Activated CD4-positive, alpha-beta memory T cell treated with anti-CD3 and anti-CD28 coated beads for 36 hours (primary cell): ENCODE measurements at regions not wholly inside any gene's neighbourhood (a gene's known extent, or its start where the extent isn't known, plus 50 kb on each side); places are given as distances from the start of the nearest gene placed in this dataset.

Experiments
- CTCF ChIA-PET: fragments of 350-600 bp; sonication (Branson Sonifier 250); formaldehyde crosslinking; loops from one replicate; lab custom pipeline; 2021; ENCODE audit warnings: antibody characterized with exemption, inconsistent platforms; lab: Charles Lee
- POLR2A ChIA-PET: fragments of 350-600 bp; sonication (Branson Sonifier 250); formaldehyde crosslinking; loops from one replicate; lab custom pipeline; 2021; ENCODE audit warnings: antibody characterized with exemption; lab: Charles Lee
- DNase-seq: peaks from one replicate; pipeline ENCODE4 v3.0.0-alpha.2; 2020
- H3K27ac Mint-ChIP-seq: one replicate; pipeline ENCODE4 v1.8.0; 2021; ENCODE audit warnings: mixed read lengths
- H3K27me3 Mint-ChIP-seq: one replicate; pipeline ENCODE4 v1.8.0; 2021; ENCODE audit warnings: mixed read lengths
- H3K36me3 Mint-ChIP-seq: one replicate; pipeline ENCODE4 v1.8.0; 2021; ENCODE audit warnings: mixed read lengths
- H3K4me1 Mint-ChIP-seq: one replicate; pipeline ENCODE4 v1.8.0; 2021; ENCODE audit warnings: low read depth, mixed read lengths
- H3K4me3 Mint-ChIP-seq: one replicate; pipeline ENCODE4 v1.8.0; 2021; ENCODE audit warnings: mild to moderate bottlenecking, mixed read lengths
- H3K9me3 Mint-ChIP-seq: one replicate; pipeline ENCODE4 v1.8.0; 2021; ENCODE audit warnings: mixed read lengths
- intact Hi-C: fragments of 100-400 bp; cut with micrococcal nuclease; formaldehyde crosslinking; loops from one replicate; pipeline ENCODE4 v1.15.1; 2023

DNA sequence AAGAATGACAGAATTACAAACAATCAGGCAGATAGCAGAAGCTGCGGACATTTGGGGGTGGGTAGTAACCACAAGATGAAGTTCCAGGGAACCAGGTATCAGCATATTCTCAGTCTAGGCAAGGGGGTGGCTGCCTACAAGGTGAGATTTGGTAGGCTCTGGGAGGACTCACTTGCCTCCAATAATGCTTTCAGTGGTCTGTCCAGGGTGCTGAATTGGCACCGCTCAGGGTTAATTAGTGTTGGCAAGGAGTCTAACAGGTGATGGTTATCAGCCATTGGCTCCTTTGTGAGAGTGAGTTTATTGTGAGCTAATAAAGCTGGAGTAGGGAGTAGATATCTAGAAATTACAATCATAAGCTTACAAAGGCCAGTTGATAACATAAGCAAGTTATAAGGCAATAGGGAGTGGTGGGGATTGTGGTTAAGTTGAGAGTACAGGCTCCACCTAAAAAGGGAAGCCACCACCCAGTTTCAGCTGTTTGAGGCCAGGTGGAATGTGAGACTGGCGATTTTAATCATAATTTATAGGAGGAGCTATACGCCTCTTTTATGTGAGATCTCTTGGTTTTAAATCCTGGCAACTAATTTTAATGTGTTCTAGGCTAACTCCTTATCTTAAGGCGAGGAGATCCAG, 320.5 kb downstream of the MIAT start:
- no peak for DNase-seq
- Mint-ChIP-seq H3K4me3 (no peak overlapping the region), H3K27me3 (no peaks in the 10 kb centered on the region), H3K9me3 (no peaks in the 10 kb centered on the region), H3K27ac (no peak overlapping the region), H3K4me1 (no peaks in the 10 kb centered on the region), H3K36me3 (no peaks in the 10 kb centered on the region)
- intact Hi-C loops = no loop called here
- CTCF ChIA-PET = no interaction called here
- POLR2A ChIA-PET = no interaction called here

DNA sequence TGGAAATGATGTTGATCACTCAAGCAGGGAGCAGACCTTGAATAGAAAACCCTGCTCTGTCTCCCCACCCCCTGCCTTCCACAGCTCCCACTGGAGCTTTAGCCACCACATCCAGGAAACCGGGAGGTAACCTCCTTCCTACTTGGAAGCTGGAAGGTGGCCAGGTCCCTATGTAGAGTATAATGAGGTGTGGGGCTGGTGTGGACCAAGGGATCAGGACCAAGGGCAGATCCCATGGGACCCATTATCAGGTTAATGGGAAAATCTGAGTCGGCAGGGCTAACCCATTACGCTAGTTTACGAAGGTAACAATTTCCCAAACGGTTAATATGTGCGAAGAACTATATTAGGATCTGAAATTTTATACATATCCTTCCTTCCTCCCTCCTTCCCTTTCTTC, 321.9 kb downstream of the MIAT start:
- Mint-ChIP-seq H3K9me3 (no peaks in the 10 kb centered on the region), H3K4me1 (no peaks in the 10 kb centered on the region), H3K27me3 (no peaks in the 10 kb centered on the region), H3K4me3 (no peak overlapping the region), H3K27ac (no peak overlapping the region), H3K36me3 (no peaks in the 10 kb centered on the region)
- CTCF ChIA-PET = no interaction called here
- POLR2A ChIA-PET = no interaction called here
- DNase-seq = no peak
- intact Hi-C loops = no loop called here

DNA sequence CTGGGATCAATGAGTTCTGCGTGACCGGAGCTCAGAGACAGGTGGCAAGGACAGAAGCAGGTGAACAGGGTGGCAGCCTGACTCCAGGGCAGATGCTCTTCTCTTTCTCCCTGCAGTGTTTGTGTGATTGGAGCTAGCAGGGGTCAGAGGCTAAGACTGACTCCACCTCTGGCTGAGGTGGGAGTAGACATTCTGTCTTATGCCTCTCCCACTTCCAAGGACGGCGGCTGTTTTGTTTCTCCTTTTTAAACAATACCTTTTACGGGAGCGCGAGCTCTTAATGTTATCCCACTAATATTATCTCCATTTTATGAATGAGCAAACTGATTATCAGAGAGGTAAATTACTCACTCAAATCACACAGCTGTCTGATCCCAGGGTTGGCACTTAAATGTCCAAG, 323.7 kb downstream of the MIAT start:
- ChIA-PET POLR2A (interaction anchor here (0.5 kb wide), 1 partner anchor 1161 kb away, joined by 3 read pairs; no protein-coding TSS in a partner anchor), CTCF (no interaction called here)
- H3K36me3 Mint-ChIP-seq = no peaks in the 10 kb centered on the region
- no peak overlapping the region for H3K4me3 Mint-ChIP-seq
- no peak for DNase-seq
- peaks cover 4% of the 10 kb centered on the region for H3K27me3 Mint-ChIP-seq
- intact Hi-C loops = no loop called here
- H3K27ac Mint-ChIP-seq = no peak overlapping the region
- no peaks in the 10 kb centered on the region for H3K9me3 Mint-ChIP-seq
- H3K4me1 Mint-ChIP-seq = no peaks in the 10 kb centered on the region

DNA sequence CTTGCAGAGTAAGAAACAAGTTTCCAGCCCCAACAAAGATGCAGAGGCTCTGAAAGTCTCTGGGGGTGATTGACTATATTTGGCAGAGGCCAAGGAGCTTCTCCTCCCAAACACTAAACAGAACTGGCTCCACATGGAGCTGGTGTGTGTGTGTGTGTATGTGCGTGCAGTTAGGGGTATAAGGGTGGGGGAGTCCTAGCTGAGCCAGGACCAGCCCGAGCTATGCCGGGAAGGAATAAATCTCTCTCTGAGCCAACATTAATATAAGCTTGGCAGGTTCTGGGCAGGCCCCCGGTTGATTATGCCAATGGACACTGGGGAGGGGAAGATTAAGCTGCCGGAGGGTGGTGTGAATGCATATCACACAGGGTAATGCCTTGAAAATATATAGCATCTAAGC, 324.2 kb downstream of the MIAT start:
- no peak overlapping the region for H3K27ac Mint-ChIP-seq
- DNase-seq = no peak
- intact Hi-C loops = no loop called here
- no peaks in the 10 kb centered on the region for H3K4me1 Mint-ChIP-seq
- ChIA-PET CTCF (no interaction called here), POLR2A (no interaction called here)
- H3K4me3 Mint-ChIP-seq = no peak overlapping the region
- H3K36me3 Mint-ChIP-seq = no peaks in the 10 kb centered on the region
- H3K9me3 Mint-ChIP-seq = no peaks in the 10 kb centered on the region
- peaks cover 4% of the 10 kb centered on the region for H3K27me3 Mint-ChIP-seq

DNA sequence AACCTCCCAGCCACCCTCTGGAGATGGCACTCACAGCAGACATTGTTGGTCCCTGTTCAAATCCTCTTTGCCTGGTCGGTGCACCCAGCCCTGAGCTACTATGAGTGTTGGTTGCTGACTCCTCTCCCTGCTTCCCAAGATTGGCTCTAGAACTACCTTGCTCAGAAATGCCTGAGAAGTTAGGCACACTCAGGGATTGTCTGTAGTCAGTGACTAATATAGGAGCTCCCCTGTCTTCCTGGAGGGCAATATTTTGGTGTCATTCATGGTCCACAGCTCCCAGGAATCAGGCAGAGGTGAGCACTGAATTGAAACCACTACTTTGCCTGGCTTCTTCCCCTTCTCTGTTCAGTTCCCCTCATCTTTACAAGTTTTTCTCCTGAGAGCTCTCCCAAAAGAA, 325.9 kb downstream of the MIAT start:
- no peaks in the 10 kb centered on the region for H3K36me3 Mint-ChIP-seq
- no peaks in the 10 kb centered on the region for H3K9me3 Mint-ChIP-seq
- DNase-seq = no peak
- no peaks in the 10 kb centered on the region for H3K4me1 Mint-ChIP-seq
- ChIA-PET POLR2A (no interaction called here), CTCF (no interaction called here)
- intact Hi-C loops = no loop called here
- peaks cover 4% of the 10 kb centered on the region for H3K27me3 Mint-ChIP-seq
- H3K4me3 Mint-ChIP-seq = no peak overlapping the region
- H3K27ac Mint-ChIP-seq = no peak overlapping the region

DNA sequence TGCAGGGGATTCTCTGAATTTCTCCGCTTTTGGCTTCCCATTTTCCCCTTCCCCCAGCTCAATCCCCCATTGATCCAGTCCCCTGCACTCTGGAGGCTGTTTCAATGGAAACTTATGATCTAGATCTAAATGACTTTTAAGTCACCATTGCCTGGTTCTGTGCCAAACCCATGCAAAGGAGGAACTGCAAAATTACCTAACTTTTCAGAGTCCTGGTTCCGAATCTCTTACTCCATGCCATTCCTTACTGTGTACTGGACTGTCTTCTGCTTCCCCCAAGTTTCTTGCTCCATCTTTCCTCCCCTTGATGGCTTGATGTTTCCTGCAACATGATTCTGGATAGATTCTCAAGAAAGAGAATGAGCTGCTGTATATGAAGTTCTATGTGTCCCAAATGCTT, 327.8 kb downstream of the MIAT start:
- intact Hi-C loops = no loop called here
- Mint-ChIP-seq H3K36me3 (no peaks in the 10 kb centered on the region), H3K27ac (no peak overlapping the region), H3K27me3 (peaks cover 4% of the 10 kb centered on the region), H3K9me3 (no peaks in the 10 kb centered on the region), H3K4me3 (no peak overlapping the region), H3K4me1 (no peaks in the 10 kb centered on the region)
- no peak for DNase-seq
- ChIA-PET CTCF (no interaction called here), POLR2A (no interaction called here)

DNA sequence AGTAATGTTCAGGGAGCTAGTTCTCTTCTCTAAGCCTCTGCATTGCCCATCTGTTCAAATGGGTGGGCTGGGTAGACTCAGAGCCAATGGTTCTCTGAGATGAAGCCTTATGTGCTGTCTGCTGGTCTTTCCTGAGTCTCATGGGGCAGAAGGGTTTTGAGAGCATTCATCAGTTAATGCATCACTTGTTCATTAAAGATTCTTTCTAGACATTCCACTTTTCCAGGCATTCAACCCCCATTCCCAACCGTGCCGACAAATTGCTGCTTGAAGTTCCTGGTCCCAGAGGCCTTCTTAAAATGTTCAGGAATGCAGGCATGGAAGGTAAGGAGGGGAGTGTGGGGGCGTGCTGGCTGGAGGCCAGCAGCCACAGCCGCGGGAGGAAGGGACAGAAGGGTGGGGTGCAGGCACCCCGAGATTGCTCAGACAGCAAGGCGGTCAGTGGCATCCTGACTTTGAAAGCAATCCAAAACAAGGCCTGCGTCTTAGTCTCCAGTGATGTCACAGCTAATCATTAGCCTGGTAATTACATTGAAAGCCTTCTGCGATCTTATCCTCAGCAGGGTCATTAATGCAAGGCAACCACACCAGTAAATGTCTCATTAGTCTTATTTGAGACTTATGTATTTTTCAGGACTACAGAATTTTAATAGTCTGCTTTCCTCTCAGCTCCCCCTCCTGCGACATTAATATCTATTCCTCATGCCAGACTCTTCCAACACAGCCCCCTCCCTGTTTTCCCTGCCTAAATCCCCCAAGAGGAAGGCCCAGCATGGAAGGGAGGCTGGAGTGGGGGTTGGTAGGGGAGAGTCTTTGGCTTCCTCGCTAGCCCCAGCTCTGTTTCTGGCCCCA, 328.8 kb downstream of the MIAT start:
- no peak overlapping the region for H3K27ac Mint-ChIP-seq
- ChIA-PET POLR2A (no interaction called here), CTCF (no interaction called here)
- no peaks in the 10 kb centered on the region for H3K4me1 Mint-ChIP-seq
- intact Hi-C loops = no loop called here
- H3K4me3 Mint-ChIP-seq = no peak overlapping the region
- DNase-seq = no peak
- H3K27me3 Mint-ChIP-seq = peaks cover 4% of the 10 kb centered on the region
- H3K36me3 Mint-ChIP-seq = no peaks in the 10 kb centered on the region
- no peaks in the 10 kb centered on the region for H3K9me3 Mint-ChIP-seq

DNA sequence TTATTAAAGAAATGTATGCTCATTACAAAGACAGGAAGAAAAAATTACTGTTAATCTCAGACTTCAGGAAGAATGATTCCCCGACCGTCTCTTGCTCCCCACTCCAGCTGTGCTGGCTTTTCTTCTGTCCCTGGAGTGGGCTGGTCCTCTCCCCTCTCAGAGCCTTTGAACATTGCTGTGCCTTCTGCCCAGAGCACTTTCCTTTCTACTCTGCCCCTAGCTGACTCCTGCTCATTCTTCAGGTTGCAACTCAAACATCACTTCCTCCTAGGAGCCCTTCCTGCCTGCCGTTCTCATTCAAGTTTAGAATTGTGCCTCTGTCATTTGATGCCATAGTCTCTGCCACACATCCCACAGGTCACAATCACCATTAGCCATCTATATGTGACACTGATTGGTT, 329.5 kb downstream of the MIAT start:
- POLR2A ChIA-PET = no interaction called here
- Mint-ChIP-seq H3K4me3 (no peak overlapping the region), H3K9me3 (no peaks in the 10 kb centered on the region), H3K27ac (no peak overlapping the region), H3K4me1 (no peaks in the 10 kb centered on the region), H3K27me3 (peaks cover 4% of the 10 kb centered on the region), H3K36me3 (no peaks in the 10 kb centered on the region)
- CTCF ChIA-PET = no interaction called here
- no peak for DNase-seq
- intact Hi-C loops = no loop called here

DNA sequence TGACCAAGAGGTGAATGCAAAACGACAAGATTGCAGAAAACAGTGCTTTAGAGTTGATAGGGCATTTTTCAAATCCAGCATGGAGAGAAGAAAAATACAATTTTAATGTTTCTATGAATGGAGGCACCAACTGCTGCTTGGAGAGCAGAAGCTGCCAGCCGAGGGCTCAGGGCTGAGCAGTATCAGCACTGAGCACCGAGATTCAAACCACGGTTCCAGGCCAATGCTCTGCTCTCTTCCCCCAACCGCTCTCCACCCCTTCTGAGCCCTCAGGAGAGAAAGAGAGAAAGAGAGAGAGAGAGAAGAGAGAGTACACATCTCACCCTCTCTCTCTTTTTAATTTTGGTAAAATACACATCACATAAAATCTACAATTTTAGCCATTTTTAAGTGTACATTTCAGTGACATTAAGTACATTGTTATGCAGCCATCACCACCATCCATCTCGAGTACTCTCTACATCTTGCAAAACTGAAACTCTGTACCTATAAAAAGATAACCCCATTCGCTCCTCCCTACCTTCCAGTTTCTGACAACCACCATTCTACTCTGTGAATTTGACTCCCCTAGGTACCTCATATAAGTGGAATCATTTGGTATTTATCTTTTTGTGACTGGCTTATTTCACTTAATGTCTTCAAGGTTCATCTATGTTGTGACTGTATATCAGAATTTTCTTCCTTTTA, 333.3 kb downstream of the MIAT start:
- no peaks in the 10 kb centered on the region for H3K4me1 Mint-ChIP-seq
- intact Hi-C loops = no loop called here
- ChIA-PET CTCF (no interaction called here), POLR2A (no interaction called here)
- H3K27ac Mint-ChIP-seq = no peak overlapping the region
- no peaks in the 10 kb centered on the region for H3K27me3 Mint-ChIP-seq
- H3K4me3 Mint-ChIP-seq = no peak overlapping the region
- no peaks in the 10 kb centered on the region for H3K9me3 Mint-ChIP-seq
- no peaks in the 10 kb centered on the region for H3K36me3 Mint-ChIP-seq
- DNase-seq = no peak

DNA sequence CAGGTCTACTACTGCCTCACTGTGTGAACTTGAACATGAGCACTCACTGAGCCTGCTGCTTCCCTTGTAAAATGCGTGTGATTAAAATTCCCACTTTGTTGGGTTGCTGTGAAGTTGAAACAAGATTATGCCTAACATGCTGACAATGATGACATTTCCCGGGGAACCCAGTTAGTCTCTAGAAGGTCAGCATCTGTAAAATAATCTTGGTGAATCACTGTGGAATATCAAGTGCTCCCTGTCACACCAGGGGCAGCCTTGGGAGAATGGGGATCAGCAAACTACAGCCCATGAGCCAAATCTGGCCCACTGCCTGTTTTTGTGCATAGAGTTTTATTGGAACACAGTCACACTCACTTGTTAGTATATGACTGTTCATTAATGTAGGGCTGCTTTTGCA, 335.2 kb downstream of the MIAT start:
- ChIA-PET POLR2A (no interaction called here), CTCF (no interaction called here)
- H3K27me3 Mint-ChIP-seq = no peaks in the 10 kb centered on the region
- no peak overlapping the region for H3K27ac Mint-ChIP-seq
- DNase-seq = no peak
- intact Hi-C loops = no loop called here
- no peaks in the 10 kb centered on the region for H3K36me3 Mint-ChIP-seq
- no peaks in the 10 kb centered on the region for H3K9me3 Mint-ChIP-seq
- no peaks in the 10 kb centered on the region for H3K4me1 Mint-ChIP-seq
- no peak overlapping the region for H3K4me3 Mint-ChIP-seq

DNA sequence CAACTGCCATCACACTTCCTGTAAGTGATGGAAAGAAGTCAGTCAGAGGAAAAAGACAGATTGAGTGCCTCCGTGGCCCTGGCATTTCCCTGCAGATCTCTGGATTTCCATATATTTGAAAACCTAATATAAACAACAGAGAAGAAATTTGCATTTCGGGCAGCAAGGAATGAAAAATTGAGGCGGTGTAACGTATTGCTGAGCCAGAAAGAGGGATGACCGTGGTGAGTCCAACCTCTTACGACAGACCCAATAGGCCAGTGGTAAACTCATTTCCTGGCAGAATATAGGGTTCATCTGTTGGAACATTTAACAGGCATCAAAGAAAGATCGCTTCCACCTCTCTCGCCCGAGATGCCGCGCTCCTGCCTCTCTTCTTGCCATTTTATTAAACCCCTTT, 336.5 kb downstream of the MIAT start:
- CTCF ChIA-PET = no interaction called here
- intact Hi-C loops = no loop called here

DNA sequence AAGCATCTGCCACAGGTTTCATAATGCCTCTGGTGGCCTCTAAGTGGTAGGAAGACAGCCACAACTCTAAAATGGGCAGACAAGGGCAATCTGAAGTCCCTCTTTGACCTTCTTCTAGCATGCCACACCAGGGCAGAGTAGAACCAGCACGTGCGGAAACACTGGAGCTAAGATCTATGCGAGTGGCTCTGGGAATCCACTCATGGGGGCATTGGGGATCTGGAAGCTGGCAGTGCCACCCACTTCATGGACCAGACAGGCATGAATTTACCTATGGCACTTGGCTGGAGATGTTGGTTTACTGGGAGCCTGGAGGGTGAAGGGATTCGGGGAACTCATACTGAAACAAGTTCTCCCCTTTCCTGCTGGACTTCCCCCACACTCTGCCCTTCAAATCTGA, 337.4 kb downstream of the MIAT start:
- no peak overlapping the region for H3K27ac Mint-ChIP-seq
- intact Hi-C loops = no loop called here
- H3K9me3 Mint-ChIP-seq = no peaks in the 10 kb centered on the region
- no peaks in the 10 kb centered on the region for H3K36me3 Mint-ChIP-seq
- H3K27me3 Mint-ChIP-seq = no peaks in the 10 kb centered on the region
- H3K4me3 Mint-ChIP-seq = no peak overlapping the region
- H3K4me1 Mint-ChIP-seq = no peaks in the 10 kb centered on the region
- no peak for DNase-seq
- ChIA-PET POLR2A (no interaction called here), CTCF (no interaction called here)

More for the DNA sequence above, 336.5 kb downstream of the MIAT start:
- no peaks in the 10 kb centered on the region for H3K27me3 Mint-ChIP-seq
- no peaks in the 10 kb centered on the region for H3K4me1 Mint-ChIP-seq
- no peak overlapping the region for H3K27ac Mint-ChIP-seq
- no peak for DNase-seq
- no peaks in the 10 kb centered on the region for H3K36me3 Mint-ChIP-seq
- H3K4me3 Mint-ChIP-seq = no peak overlapping the region
- POLR2A ChIA-PET = no interaction called here
- no peaks in the 10 kb centered on the region for H3K9me3 Mint-ChIP-seq
